Epithelial cell of proximal tubule (primary cell): ENCODE measurements at regions not wholly inside any gene's neighbourhood (a gene's known extent, or its start where the extent isn't known, plus 50 kb on each side); places are given as distances from the start of the nearest gene placed in this dataset.
"Not testable (repeated sequence)": the region's sequence is repeated elsewhere in the genome, so short reads cannot be mapped to it uniquely, and the experiment has no call there.

ENCODE experiments used
- DNase-seq: peaks from one replicate; pipeline ENCODE4 v3.0.0-alpha.2; 2011; ENCODE audit warnings: low read depth
- H3K4me3 ChIP-seq: 2 replicates; pipeline ENCODE4 v1.5.1; 2011; ENCODE audit warnings: low read depth, mild to moderate bottlenecking, low read length
- CTCF ChIP-seq: conservative IDR thresholded peaks from 2 replicates; pipeline ENCODE4 v1.5.1; 2012; ENCODE audit warnings: low read depth, mild to moderate bottlenecking, low read length

- no peak overlapping the region for H3K4me3 ChIP-seq
- TF ChIP-seq CTCF = no peak
- no peak for DNase-seq
These were observed 393.9 kb downstream of the RAP2B start for GRCh38 chr3:153555919-153556318.

GRCh38 chr3:153559366-153559765 lies 397.3 kb downstream of the RAP2B start:
- not testable (repeated sequence) for DNase-seq, H3K4me3 ChIP-seq

- no peak overlapping the region for H3K4me3 ChIP-seq
- DNase-seq = no peak
- TF ChIP-seq CTCF = no peak
These were observed 405.0 kb downstream of the RAP2B start for GRCh38 chr3:153567011-153567410.

GRCh38 chr3:153567556-153567955 lies 405.5 kb downstream of the RAP2B start:
- no peak overlapping the region for H3K4me3 ChIP-seq
- no peak for TF ChIP-seq CTCF
- DNase-seq = no peak

- not testable (repeated sequence) for DNase-seq, H3K4me3 ChIP-seq
These were observed 408.5 kb downstream of the RAP2B start for GRCh38 chr3:153570481-153570880.

- no peak for TF ChIP-seq CTCF
- no peak for DNase-seq
- no peak overlapping the region for H3K4me3 ChIP-seq
These were observed 410.1 kb downstream of the RAP2B start for GRCh38 chr3:153572165-153572564.

GRCh38 chr3:153572654-153573053 lies 410.6 kb downstream of the RAP2B start:
- DNase-seq = no peak
- no peak overlapping the region for H3K4me3 ChIP-seq
- TF ChIP-seq CTCF = no peak

GRCh38 chr3:153573481-153573880 lies 411.5 kb downstream of the RAP2B start:
- DNase-seq = no peak
- no peak overlapping the region for H3K4me3 ChIP-seq
- no peak for TF ChIP-seq CTCF
